ENCODE measurements at regions not wholly inside any gene's neighbourhood (a gene's known extent, or its start where the extent isn't known, plus 50 kb on each side); places are given as distances from the start of the nearest gene placed in this dataset.

DNA sequence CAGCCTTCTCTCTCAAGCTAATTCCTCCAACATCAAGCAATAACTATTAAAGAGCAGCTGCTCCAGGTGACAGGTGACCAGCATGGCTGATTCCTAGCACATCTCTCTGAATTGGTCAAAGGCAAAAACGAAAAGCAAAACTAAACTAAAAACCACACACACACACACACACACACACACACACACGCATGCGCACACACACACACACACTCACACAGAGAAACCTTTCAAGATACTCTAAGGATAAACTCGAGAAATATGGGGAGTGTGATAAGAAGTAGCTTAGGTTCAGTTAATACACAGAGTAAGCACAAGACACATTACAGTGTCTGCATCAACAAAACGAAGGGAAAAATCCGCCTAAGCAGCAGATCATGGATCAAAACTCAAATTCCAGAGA is 74.5 kb upstream of the FZD7 start:
- H3K27ac ChIP-seq = no peak overlapping the region
- H3K4me1 ChIP-seq = peaks cover 0 to 6% of the 10 kb centered on the region in 2 donors
- no peaks in the 10 kb centered on the region for H3K36me3 ChIP-seq
- no peak for DNase-seq (ENCODE audit: low spot score)
- no peaks in the 10 kb centered on the region for H3K27me3 ChIP-seq
- H3K4me3 ChIP-seq = no peak overlapping the region
- TF ChIP-seq, protein P1, sequence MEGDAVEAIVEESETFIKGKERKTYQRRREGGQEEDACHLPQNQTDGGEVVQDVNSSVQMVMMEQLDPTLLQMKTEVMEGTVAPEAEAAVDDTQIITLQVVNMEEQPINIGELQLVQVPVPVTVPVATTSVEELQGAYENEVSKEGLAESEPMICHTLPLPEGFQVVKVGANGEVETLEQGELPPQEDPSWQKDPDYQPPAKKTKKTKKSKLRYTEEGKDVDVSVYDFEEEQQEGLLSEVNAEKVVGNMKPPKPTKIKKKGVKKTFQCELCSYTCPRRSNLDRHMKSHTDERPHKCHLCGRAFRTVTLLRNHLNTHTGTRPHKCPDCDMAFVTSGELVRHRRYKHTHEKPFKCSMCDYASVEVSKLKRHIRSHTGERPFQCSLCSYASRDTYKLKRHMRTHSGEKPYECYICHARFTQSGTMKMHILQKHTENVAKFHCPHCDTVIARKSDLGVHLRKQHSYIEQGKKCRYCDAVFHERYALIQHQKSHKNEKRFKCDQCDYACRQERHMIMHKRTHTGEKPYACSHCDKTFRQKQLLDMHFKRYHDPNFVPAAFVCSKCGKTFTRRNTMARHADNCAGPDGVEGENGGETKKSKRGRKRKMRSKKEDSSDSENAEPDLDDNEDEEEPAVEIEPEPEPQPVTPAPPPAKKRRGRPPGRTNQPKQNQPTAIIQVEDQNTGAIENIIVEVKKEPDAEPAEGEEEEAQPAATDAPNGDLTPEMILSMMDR (IDR thresholded peaks at IDR 0.05) = no peak
- H3K9me3 ChIP-seq = no peaks in the 10 kb centered on the region

DNA sequence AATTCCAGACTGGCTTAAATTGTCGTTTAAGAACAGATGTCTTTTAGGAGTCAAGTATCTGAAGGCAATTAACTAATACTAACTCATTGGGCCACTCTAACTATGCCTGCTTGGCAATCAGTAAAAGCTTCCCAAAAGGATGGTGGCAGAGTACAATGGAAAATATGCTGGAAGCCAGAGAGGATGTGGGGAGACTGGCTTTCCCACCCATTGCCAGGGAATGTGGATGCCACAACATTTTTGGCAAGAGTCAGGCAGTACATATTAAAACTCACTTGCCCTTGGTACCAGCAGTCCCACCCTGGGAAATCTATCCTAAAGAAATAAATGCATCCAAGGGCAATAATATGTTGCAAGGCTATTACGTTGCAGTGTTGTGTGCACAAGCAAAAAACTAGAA is 74.0 kb upstream of the FZD7 start:
- no peaks in the 10 kb centered on the region for H3K9me3 ChIP-seq
- TF ChIP-seq, protein P1 (IDR thresholded peaks at IDR 0.05) = no peak
- H3K27me3 ChIP-seq = no peaks in the 10 kb centered on the region

DNA sequence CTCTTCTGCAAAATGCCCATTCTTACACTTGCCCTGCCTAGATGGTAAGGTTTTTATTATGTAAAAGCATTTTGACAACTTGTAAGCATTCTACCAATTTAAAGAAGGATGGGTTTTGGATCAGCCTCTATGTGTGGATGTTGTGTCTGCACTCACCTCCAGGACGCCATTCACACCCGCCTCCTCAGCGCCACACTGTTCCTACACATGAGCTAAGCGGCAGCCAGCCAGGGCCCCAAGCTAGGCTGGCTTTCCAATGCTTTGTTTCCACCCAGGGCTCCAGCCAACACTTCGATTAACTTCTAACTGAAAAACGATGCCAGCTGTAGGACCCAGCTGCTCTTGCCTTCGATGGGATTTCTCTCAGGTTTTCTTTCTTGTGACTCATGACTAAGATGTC is 73.3 kb upstream of the FZD7 start:
- no peak for DNase-seq (ENCODE audit: low spot score)
- Histone ChIP-seq H3K36me3 (no peaks in the 10 kb centered on the region), H3K4me3 (no peak overlapping the region), H3K9me3 (no peaks in the 10 kb centered on the region), H3K4me1 (peaks cover 0 to 3% of the 10 kb centered on the region in 2 donors), H3K27me3 (no peaks in the 10 kb centered on the region), H3K27ac (no peak overlapping the region)
- TF ChIP-seq, protein P1 (IDR thresholded peaks at IDR 0.05) = no peak

More for the DNA sequence above, 74.0 kb upstream of the FZD7 start:
- no peak for DNase-seq (ENCODE audit: low spot score)
- Histone ChIP-seq H3K27ac (no peak overlapping the region), H3K36me3 (no peaks in the 10 kb centered on the region), H3K4me3 (no peak overlapping the region), H3K4me1 (peaks cover 0 to 4% of the 10 kb centered on the region in 2 donors)

DNA sequence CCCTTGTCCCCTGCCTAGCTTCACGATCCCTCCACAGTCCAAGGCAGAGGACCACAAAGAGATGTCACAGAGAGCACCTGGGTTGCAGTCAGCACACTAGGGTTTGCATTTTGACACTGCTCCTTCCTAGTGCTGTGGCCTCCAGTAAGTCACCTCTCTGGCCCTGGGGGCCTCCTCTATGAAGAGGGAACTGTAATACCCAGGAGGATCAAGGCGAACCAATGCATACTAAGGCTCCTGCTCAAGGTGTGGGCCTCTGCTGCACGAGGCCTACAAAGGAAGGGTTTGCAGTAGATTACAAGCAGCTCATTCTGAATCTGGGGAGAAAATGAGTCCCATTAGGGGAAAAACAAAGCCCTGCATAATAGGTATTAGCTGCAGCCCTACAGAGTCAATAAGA is 72.3 kb upstream of the FZD7 start:
- TF ChIP-seq, protein P1 (IDR thresholded peaks at IDR 0.05) = no peak
- Histone ChIP-seq H3K4me1 (no peaks in the 10 kb centered on the region), H3K27me3 (no peaks in the 10 kb centered on the region), H3K4me3 (no peak overlapping the region), H3K9me3 (no peaks in the 10 kb centered on the region), H3K36me3 (no peaks in the 10 kb centered on the region), H3K27ac (no peak overlapping the region)
- DNase-seq (ENCODE audit: low spot score) = no peak

DNA sequence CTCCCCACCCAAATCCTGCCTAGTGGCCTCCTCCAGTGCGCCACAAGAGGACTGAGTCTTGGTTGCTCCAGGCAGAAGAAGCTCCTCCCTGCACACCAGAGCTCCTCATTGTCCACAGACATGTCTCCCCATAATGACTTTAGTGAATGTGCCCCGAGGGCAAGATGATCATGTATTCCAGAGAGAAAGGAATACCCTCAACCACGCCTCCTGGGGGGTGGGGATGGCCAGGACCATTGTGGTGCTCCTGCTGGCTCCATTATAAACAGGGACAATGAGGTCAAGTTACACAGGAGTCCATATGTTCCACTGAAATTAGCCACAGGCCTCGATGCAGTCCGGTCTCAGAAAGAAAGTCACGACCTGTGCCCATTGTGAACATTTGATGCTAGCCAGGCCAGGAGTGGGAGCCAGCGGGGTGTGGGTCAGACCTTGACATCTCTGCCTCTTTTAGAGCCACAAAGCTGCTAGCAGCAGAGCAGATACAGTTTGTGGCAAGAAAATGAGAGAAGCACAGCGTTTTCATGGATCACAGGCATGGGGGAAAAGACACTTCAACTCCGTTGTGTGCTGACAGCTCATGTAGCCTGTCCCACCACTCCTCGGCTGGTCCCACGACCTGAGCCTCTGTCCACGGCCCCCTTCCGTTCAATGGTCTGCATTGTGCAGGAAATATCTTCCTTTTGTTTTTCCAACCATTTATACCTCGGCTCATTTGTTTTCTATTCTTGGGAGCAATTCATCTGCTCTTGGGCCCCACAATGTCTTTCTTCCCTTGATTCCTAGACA is 70.7 kb upstream of the FZD7 start:
- TF ChIP-seq, protein P1 (IDR thresholded peaks at IDR 0.05) = no peak
- no peak overlapping the region for H3K27ac ChIP-seq

DNA sequence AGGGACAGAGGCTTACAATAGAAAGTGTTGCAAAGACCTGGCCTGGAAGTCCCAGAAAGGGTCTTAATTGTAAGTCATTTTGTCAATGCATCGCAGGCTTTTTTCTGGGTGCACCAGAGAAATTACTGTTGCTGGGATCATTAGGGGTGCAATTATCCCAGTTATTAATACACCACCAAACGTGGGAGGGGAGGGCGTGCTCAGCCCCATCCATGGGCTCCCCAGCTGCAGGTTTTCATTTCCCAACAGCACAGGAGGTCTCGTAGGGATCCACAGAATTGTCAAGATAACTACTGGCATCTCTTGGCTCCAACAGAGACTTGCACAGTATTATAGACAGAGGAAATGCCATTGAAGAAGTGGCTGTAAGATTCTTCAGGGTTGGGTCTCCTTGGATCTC is 69.6 kb upstream of the FZD7 start:
- Histone ChIP-seq H3K27me3 (no peaks in the 10 kb centered on the region), H3K36me3 (no peaks in the 10 kb centered on the region), H3K27ac (no peak overlapping the region), H3K9me3 (no peaks in the 10 kb centered on the region), H3K4me3 (no peak overlapping the region), H3K4me1 (no peaks in the 10 kb centered on the region)
- TF ChIP-seq, protein P1 (IDR thresholded peaks at IDR 0.05) = no peak
- DNase-seq (ENCODE audit: low spot score) = no peak

More for the DNA sequence above, 70.7 kb upstream of the FZD7 start:
- Histone ChIP-seq H3K4me3 (no peak overlapping the region), H3K27me3 (no peaks in the 10 kb centered on the region), H3K4me1 (no peaks in the 10 kb centered on the region), H3K9me3 (no peaks in the 10 kb centered on the region), H3K36me3 (no peaks in the 10 kb centered on the region)
- no peak for DNase-seq (ENCODE audit: low spot score)

Data from right atrium auricular region (tissue), 2 donors.